HCT116 (cell line): ENCODE measurements at regions not wholly inside any gene's neighbourhood (a gene's known extent, or its start where the extent isn't known, plus 50 kb on each side); places are given as distances from the start of the nearest gene placed in this dataset.

ENCODE experiments used
- ATAC-seq: fragments of 200-7000 bp; cut with Tn5 transposase; 2 replicates; pipeline ENCODE4 v1.9.1; 2020; ENCODE audit warnings: mild to moderate bottlenecking, moderate library complexity
- BruUV-seq: library from RNA; stranded (reverse); fragments of 400-500 nt; replicated peaks from 2 replicates; lab custom pipeline; 2021; lab: Mats Ljungman, UMichigan
- CTCF ChIA-PET: fragments of 300-600 bp; sonication (Branson Sonifier 250); formaldehyde crosslinking; loops from one replicate; lab custom pipeline; 2021; ENCODE audit warnings: antibody characterized with exemption; lab: Charles Lee
- POLR2A ChIA-PET: fragments of 300-600, 350-600 bp; sonication (Branson Sonifier 250); formaldehyde crosslinking; loops from one replicate; lab custom pipeline; 2021; ENCODE audit warnings: antibody characterized with exemption; lab: Charles Lee
- RAD21 ChIA-PET, 2 experiments: fragments of 300-600 bp; sonication (Branson Sonifier 250); formaldehyde crosslinking; loops; one replicate each; lab custom pipeline; 2023; ENCODE audit warnings: low total read pairs in 2 of 2; ENCODE audit not compliant: uncharacterized antibody in 2 of 2, unreplicated experiment in 2 of 2, low non-redundant PET in 1 of 2; lab: Charles Lee
- DNase-seq: peaks from one replicate; pipeline ENCODE4 v3.0.0-alpha.2; 2010; ENCODE audit warnings: low read depth, low spot score
- H2AFZ ChIP-seq: fragments of 200-600 bp; shearing (Covaris generic), sonication (generic); 2 replicates; pipeline ENCODE4 v1.6.1; 2017; ENCODE audit warnings: low read depth, mixed run types, mixed read lengths, antibody characterized with exemption, low read length; ENCODE audit not compliant: poor library complexity, severe bottlenecking
- H3K27ac ChIP-seq: 2 replicates; pipeline ENCODE4 v1.5.1; 2012; ENCODE audit warnings: low read depth, low read length
- H3K27me3 ChIP-seq: fragments of 200-600 bp; sonication (generic); 2 replicates; pipeline ENCODE4 v1.6.1; 2016; ENCODE audit warnings: mixed run types, low read length, mixed read lengths; ENCODE audit not compliant: insufficient read depth
- H3K36me3 ChIP-seq, 2 experiments: fragments of 200-500 bp in 1 of 2; fragments of 200-600 bp in 1 of 2; sonication (Bioruptor generic) in 1 of 2; sonication (generic) in 1 of 2; 2 replicates each; pipeline versions ENCODE4 v1.5.1 to v1.6.1; 2014 to 2016; ENCODE audit warnings: low read length in 2 of 2, inconsistent platforms in 1 of 2, mixed read lengths in 1 of 2, mixed run types in 1 of 2; ENCODE audit not compliant: insufficient read depth in 2 of 2, control insufficient read depth in 1 of 2
- H3K4me1 ChIP-seq, 2 experiments: fragments of 200-600 bp in 1 of 2; sonication (generic) in 1 of 2; 2 replicates each; pipeline versions ENCODE4 v1.5.1 to v1.6.1; 2012 to 2017; ENCODE audit warnings: low read length in 2 of 2, inconsistent platforms in 1 of 2, mild to moderate bottlenecking in 1 of 2, mixed read lengths in 1 of 2, mixed run types in 1 of 2, moderate library complexity in 1 of 2; ENCODE audit not compliant: insufficient read depth in 2 of 2, control insufficient read depth in 1 of 2
- H3K4me2 ChIP-seq: fragments of 200-600 bp; sonication (generic); 2 replicates; pipeline ENCODE4 v1.6.1; 2017; ENCODE audit warnings: mixed run types, low read length, mixed read lengths
- H3K4me3 ChIP-seq, 2 experiments: fragments of 200-600 bp in 1 of 2; sonication (generic) in 1 of 2; replicated peaks in 1 of 2; 2 replicates each; pipeline ENCODE4 v1.5.1; 2011 to 2016; ENCODE audit warnings: low read length in 2 of 2, control low read depth in 1 of 2, low read depth in 1 of 2, mild to moderate bottlenecking in 1 of 2, mixed read lengths in 1 of 2, mixed run types in 1 of 2
- H3K79me2 ChIP-seq: fragments of 200-600 bp; sonication (generic); 2 replicates; pipeline ENCODE4 v1.6.1; 2017; ENCODE audit warnings: mild to moderate bottlenecking, mixed run types, low read length, moderate library complexity, mixed read lengths; ENCODE audit not compliant: insufficient read depth
- H3K9ac ChIP-seq: fragments of 200-600 bp; sonication (generic); 2 replicates; pipeline ENCODE4 v1.6.1; 2016; ENCODE audit warnings: low read length, mixed read lengths
- H3K9me2 ChIP-seq: fragments of 200-600 bp; sonication (generic), shearing (Covaris generic); 2 replicates; pipeline ENCODE4 v1.6.1; 2017; ENCODE audit warnings: mixed run types, mild to moderate bottlenecking, moderate library complexity; ENCODE audit not compliant: insufficient read depth
- H3K9me3 ChIP-seq, 2 experiments: fragments of 200-500 bp in 1 of 2; fragments of 200-600 bp in 1 of 2; sonication (Bioruptor generic) in 1 of 2; sonication (generic) in 1 of 2; 2 replicates each; pipeline ENCODE4 v1.6.1; 2014 to 2017; ENCODE audit warnings: low read length in 2 of 2, mixed read lengths in 2 of 2, inconsistent platforms in 1 of 2, low read depth in 1 of 2, mild to moderate bottlenecking in 1 of 2, mixed run types in 1 of 2, moderate library complexity in 1 of 2; ENCODE audit not compliant: control insufficient read depth in 1 of 2, insufficient read depth in 1 of 2
- H4K20me1 ChIP-seq: fragments of 200-600 bp; sonication (generic), shearing (Covaris generic); 2 replicates; pipeline ENCODE4 v1.6.1; 2017; ENCODE audit warnings: mixed run types, mild to moderate bottlenecking, moderate library complexity; ENCODE audit not compliant: insufficient read depth
- ATF3 ChIP-seq: IDR thresholded peaks from 2 replicates; pipeline ENCODE4 v1.6.1; 2012
- CBX3 ChIP-seq: IDR thresholded peaks from 2 replicates; pipeline ENCODE4 v1.6.1; 2012; ENCODE audit warnings: low read depth
- CEBPB ChIP-seq: IDR thresholded peaks from 2 replicates; pipeline ENCODE4 v1.6.1; 2012; ENCODE audit warnings: low read depth
- CTCF ChIP-seq, 3 experiments: fragments of 200-600 bp in 1 of 3; sonication (generic) in 1 of 3; IDR thresholded peaks in 2 of 3; conservative IDR thresholded peaks in 1 of 3; 2 replicates each; pipeline ENCODE4 v1.5.1; 2012 to 2017; ENCODE audit warnings: low read depth in 2 of 3, low read length in 2 of 3, antibody characterized with exemption in 1 of 3, borderline replicate concordance in 1 of 3, control low read depth in 1 of 3, mild to moderate bottlenecking in 1 of 3, mixed read lengths in 1 of 3, mixed run types in 1 of 3, moderate library complexity in 1 of 3; ENCODE audit not compliant: insufficient read depth in 1 of 3
- EGR1 ChIP-seq: IDR thresholded peaks from 2 replicates; pipeline ENCODE4 v1.6.1; 2012; ENCODE audit warnings: low read depth
- ELF1 ChIP-seq: IDR thresholded peaks from 2 replicates; pipeline ENCODE4 v1.6.1; 2012; ENCODE audit warnings: low read depth, borderline replicate concordance
- FOSL1 ChIP-seq: IDR thresholded peaks from 2 replicates; pipeline ENCODE4 v1.6.1; 2012; ENCODE audit warnings: low read depth
- JUND ChIP-seq: IDR thresholded peaks from 2 replicates; pipeline ENCODE4 v1.6.1; 2012
- MAX ChIP-seq: IDR thresholded peaks from 2 replicates; pipeline ENCODE4 v1.6.1; 2012
- POLR2AphosphoS5 ChIP-seq: IDR thresholded peaks from 2 replicates; pipeline ENCODE4 v1.6.1; 2011; ENCODE audit warnings: mild to moderate bottlenecking, low read depth, low read length, moderate library complexity
- REST ChIP-seq: IDR thresholded peaks from 2 replicates; pipeline ENCODE4 v1.6.1; 2012; ENCODE audit warnings: low read depth
- SIN3A ChIP-seq: IDR thresholded peaks from 2 replicates; pipeline ENCODE4 v1.6.1; 2012; ENCODE audit warnings: low read depth
- SRF ChIP-seq: IDR thresholded peaks from 2 replicates; pipeline ENCODE4 v1.6.1; 2012; ENCODE audit warnings: low read depth
- YY1 ChIP-seq: IDR thresholded peaks from 2 replicates; pipeline ENCODE4 v1.6.1; 2011; ENCODE audit warnings: low read length, low read depth, moderate library complexity, mild to moderate bottlenecking; ENCODE audit not compliant: insufficient replicate concordance; ENCODE audit errors: extremely low read depth
- ZBTB33 ChIP-seq: IDR thresholded peaks from 2 replicates; pipeline ENCODE4 v1.6.1; 2011; ENCODE audit warnings: mild to moderate bottlenecking, low read length, moderate library complexity; ENCODE audit not compliant: insufficient replicate concordance; ENCODE audit errors: extremely low read depth
- intact Hi-C: fragments of 100-400 bp; cut with micrococcal nuclease; formaldehyde crosslinking; loops from 2 replicates; pipeline ENCODE4 v1.10.0; 2022

- TF ChIP-seq REST, result no peak
- no peak for TF ChIP-seq ELF1
- TF ChIP-seq ATF3, result no peak
- no peak for TF ChIP-seq SRF
- no peak for TF ChIP-seq MAX
- no peak for TF ChIP-seq JUND
Observed at GRCh38 chr20:22922987-22923386, 112.1 kb upstream of the SSTR4 start (continued).

- H3K4me2 ChIP-seq, result no peak overlapping the region
- ChIA-PET POLR2A (no interaction called here), CTCF (no interaction called here), RAD21 (no interaction called here)
- no peaks in the 10 kb centered on the region for H4K20me1 ChIP-seq
- ATAC-seq, result no peak
- H3K9me2 ChIP-seq, result no peaks in the 10 kb centered on the region
- DNase-seq, result no peak
- H3K27ac ChIP-seq, result no peak overlapping the region
- no peak for TF ChIP-seq YY1
- no peak for TF ChIP-seq ELF1
- no peak for TF ChIP-seq EGR1
- no peak for TF ChIP-seq FOSL1
- no peak for TF ChIP-seq SIN3A
- TF ChIP-seq CEBPB, result no peak
- TF ChIP-seq ATF3, result no peak
- TF ChIP-seq POLR2AphosphoS5, result no peak
- TF ChIP-seq ZBTB33, result no peak
- TF ChIP-seq CBX3, result no peak
- no peak for TF ChIP-seq CTCF (IDR thresholded peaks at IDR 0.05 in 2 of 3, conservative IDR thresholded peaks at IDR 0.05 in 1 of 3; ENCODE audit: borderline replicate concordance in 1 of 3, insufficient read depth in 1 of 3, low read depth in 2 of 3, low read length in 2 of 3)
- H3K9me3 ChIP-seq, result no peaks in the 10 kb centered on the region
- BruUV-seq, result no TSS peak
- no peak overlapping the region for H3K9ac ChIP-seq
- no peaks in the 10 kb centered on the region for H3K79me2 ChIP-seq
- no peak overlapping the region for H3K4me3 ChIP-seq
- H3K4me1 ChIP-seq, result peaks cover 0 to 7% of the 10 kb centered on the region in 2 experiments; a peak in 2 of 4 replicates
- H3K27me3 ChIP-seq, result peaks cover 70% of the 10 kb centered on the region; the same call in 1 of the 2 replicates
- no peak overlapping the region for H2AFZ ChIP-seq
- H3K36me3 ChIP-seq, result no peaks in the 10 kb centered on the region
- intact Hi-C loops, result no loop called here
Observed at GRCh38 chr20:22924046-22924737, 110.9 kb upstream of the SSTR4 start.
